ENCODE measurements at regions not wholly inside any gene's neighbourhood (a gene's known extent, or its start where the extent isn't known, plus 50 kb on each side); places are given as distances from the start of the nearest gene placed in this dataset.

DNA sequence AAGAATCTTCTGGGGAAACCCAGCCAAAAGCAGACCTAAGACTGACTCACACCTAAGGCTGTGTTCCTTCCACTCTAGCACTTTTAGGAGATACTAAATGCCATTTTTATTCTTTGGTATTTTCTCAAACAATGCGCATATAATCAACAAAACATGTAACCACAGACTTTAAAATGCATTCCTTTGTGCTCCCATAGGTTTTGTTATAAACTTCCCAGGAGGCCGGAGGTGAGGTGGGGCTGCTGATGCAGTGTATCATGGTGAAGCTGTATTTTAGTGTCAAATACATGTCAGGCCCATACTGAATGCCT lies 155.2 kb downstream of the BTBD3 start:
- TF ChIP-seq, protein P1, sequence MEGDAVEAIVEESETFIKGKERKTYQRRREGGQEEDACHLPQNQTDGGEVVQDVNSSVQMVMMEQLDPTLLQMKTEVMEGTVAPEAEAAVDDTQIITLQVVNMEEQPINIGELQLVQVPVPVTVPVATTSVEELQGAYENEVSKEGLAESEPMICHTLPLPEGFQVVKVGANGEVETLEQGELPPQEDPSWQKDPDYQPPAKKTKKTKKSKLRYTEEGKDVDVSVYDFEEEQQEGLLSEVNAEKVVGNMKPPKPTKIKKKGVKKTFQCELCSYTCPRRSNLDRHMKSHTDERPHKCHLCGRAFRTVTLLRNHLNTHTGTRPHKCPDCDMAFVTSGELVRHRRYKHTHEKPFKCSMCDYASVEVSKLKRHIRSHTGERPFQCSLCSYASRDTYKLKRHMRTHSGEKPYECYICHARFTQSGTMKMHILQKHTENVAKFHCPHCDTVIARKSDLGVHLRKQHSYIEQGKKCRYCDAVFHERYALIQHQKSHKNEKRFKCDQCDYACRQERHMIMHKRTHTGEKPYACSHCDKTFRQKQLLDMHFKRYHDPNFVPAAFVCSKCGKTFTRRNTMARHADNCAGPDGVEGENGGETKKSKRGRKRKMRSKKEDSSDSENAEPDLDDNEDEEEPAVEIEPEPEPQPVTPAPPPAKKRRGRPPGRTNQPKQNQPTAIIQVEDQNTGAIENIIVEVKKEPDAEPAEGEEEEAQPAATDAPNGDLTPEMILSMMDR (conservative IDR thresholded peaks at IDR 0.05 in 1 of 2, IDR thresholded peaks at IDR 0.05 in 1 of 2; ENCODE audit: extremely low read depth in 1 of 2, insufficient read depth in 1 of 2, low read depth in 1 of 2, low read length in 2 of 2): no peak
- no peak for TF ChIP-seq EZH2 (IDR thresholded peaks at IDR 0.05; ENCODE audit: borderline replicate concordance, low read length)
